Endothelial cell of umbilical vein (primary cell): ENCODE measurements at regions not wholly inside any gene's neighbourhood (a gene's known extent, or its start where the extent isn't known, plus 50 kb on each side); places are given as distances from the start of the nearest gene placed in this dataset.

Experiments
- BruUV-seq: library from RNA; stranded (reverse); fragments of 400-500 nt; replicated peaks from 2 replicates; lab custom pipeline; 2021; lab: Mats Ljungman, UMichigan
- CTCF ChIA-PET: fragments of 300-600, 350-600 bp; sonication (Branson Sonifier 250); formaldehyde crosslinking; loops from one replicate; lab custom pipeline; 2021; ENCODE audit warnings: antibody characterized with exemption, inconsistent platforms; lab: Charles Lee
- POLR2A ChIA-PET: fragments of 300-600, 350-600 bp; sonication (Branson Sonifier 250); formaldehyde crosslinking; loops from one replicate; lab custom pipeline; 2021; ENCODE audit warnings: antibody characterized with exemption, inconsistent platforms; lab: Charles Lee
- DNase-seq: peaks from one replicate; pipeline ENCODE4 v3.0.0-alpha.2; 2011; ENCODE audit warnings: low read depth, low spot score
- FAIRE-seq: peaks from 2 replicates; lab custom pipeline; 2011; peaks lifted over from hg19 to GRCh38; lab: Jason Lieb, UNC
- H2AFZ ChIP-seq: 2 replicates; pipeline ENCODE4 v1.6.0; 2012; ENCODE audit warnings: low read depth, low read length, control low read depth, inconsistent platforms
- H3K27ac ChIP-seq: 2 replicates; pipeline ENCODE4 v1.5.1; 2011; ENCODE audit warnings: low read depth, mild to moderate bottlenecking, control low read depth, low read length, moderate library complexity; ENCODE audit not compliant: insufficient read depth
- H3K27me3 ChIP-seq, 2 experiments: 2 replicates each; pipeline versions ENCODE4 v1.6.0 to v1.6.1; 2011; ENCODE audit warnings: low read length in 2 of 2, mixed read lengths in 1 of 2; ENCODE audit not compliant: control insufficient read depth in 2 of 2, insufficient read depth in 2 of 2
- H3K36me3 ChIP-seq, 2 experiments: 2 replicates in 1 of 2; 3 replicates in 1 of 2; pipeline ENCODE4 v1.5.1; 2011; ENCODE audit warnings: low read length in 2 of 2, mild to moderate bottlenecking in 1 of 2, moderate library complexity in 1 of 2; ENCODE audit not compliant: control insufficient read depth in 2 of 2, insufficient read depth in 2 of 2; ENCODE audit errors: extremely low read depth in 1 of 2
- H3K4me1 ChIP-seq: 3 replicates; pipeline ENCODE4 v1.5.1; 2011; ENCODE audit warnings: mild to moderate bottlenecking, low read length; ENCODE audit not compliant: control insufficient read depth, insufficient read depth; ENCODE audit errors: extremely low read depth
- H3K4me2 ChIP-seq: 2 replicates; pipeline ENCODE4 v1.6.1; 2011; ENCODE audit warnings: low read length, control low read depth, mixed read lengths; ENCODE audit not compliant: insufficient read depth
- H3K4me3 ChIP-seq, 3 experiments: fragments of 200-600 bp in 1 of 3; sonication (generic), shearing (Covaris generic) in 1 of 3; replicated peaks in 1 of 3; 2 replicates each; pipeline ENCODE4 v1.5.1; 2011 to 2016; ENCODE audit warnings: control low read depth in 3 of 3, low read length in 3 of 3, mild to moderate bottlenecking in 2 of 3, inconsistent platforms in 1 of 3, low read depth in 1 of 3, moderate library complexity in 1 of 3; ENCODE audit not compliant: insufficient read depth in 1 of 3
- H3K79me2 ChIP-seq: 2 replicates; pipeline ENCODE4 v1.6.0; 2012; ENCODE audit warnings: low read length, inconsistent platforms; ENCODE audit not compliant: control insufficient read depth, insufficient read depth
- H3K9ac ChIP-seq: replicated peaks from 2 replicates; pipeline ENCODE3; 2011; ENCODE audit warnings: low read length, control low read depth; ENCODE audit not compliant: insufficient read depth; ENCODE audit errors: extremely low read depth
- H3K9me1 ChIP-seq: replicated peaks from 3 replicates; pipeline ENCODE4 v1.6.0; 2011; ENCODE audit warnings: mild to moderate bottlenecking, low read length; ENCODE audit not compliant: control insufficient read depth, insufficient read depth; ENCODE audit errors: extremely low read depth
- H3K9me3 ChIP-seq: replicated peaks from 2 replicates; pipeline ENCODE4 v1.5.1; 2012; ENCODE audit warnings: low read length, inconsistent platforms; ENCODE audit not compliant: control insufficient read depth, insufficient read depth
- H4K20me1 ChIP-seq: replicated peaks from 2 replicates; pipeline ENCODE3; 2011; ENCODE audit warnings: mild to moderate bottlenecking, low read length; ENCODE audit not compliant: control insufficient read depth, insufficient read depth; ENCODE audit errors: extremely low read depth
- CTCF ChIP-seq, 2 donors: IDR thresholded peaks; 1 replicate in 1 of 2; 2 replicates in 1 of 2; pipeline ENCODE4 v1.5.1; 2011; ENCODE audit warnings: low read length in 2 of 2, mild to moderate bottlenecking in 2 of 2, moderate library complexity in 2 of 2, control low read depth in 1 of 2, inconsistent platforms in 1 of 2, low read depth in 1 of 2; ENCODE audit not compliant: insufficient read depth in 1 of 2; ENCODE audit errors: extremely low read depth in 1 of 2
- EZH2 ChIP-seq: IDR thresholded peaks from 2 replicates; pipeline ENCODE4 v1.6.1; 2012; ENCODE audit warnings: borderline replicate concordance, low read depth, mild to moderate bottlenecking, moderate library complexity, low read length, inconsistent platforms; ENCODE audit not compliant: severe bottlenecking
- FOS ChIP-seq: IDR thresholded peaks from 2 replicates; pipeline ENCODE4 v1.6.1; 2011; ENCODE audit warnings: mild to moderate bottlenecking, low read length, moderate library complexity, borderline replicate concordance; ENCODE audit not compliant: insufficient read depth
- GATA2 ChIP-seq: IDR thresholded peaks from 2 replicates; pipeline ENCODE4 v1.7.0; 2011; ENCODE audit warnings: low read depth, mild to moderate bottlenecking, moderate library complexity, mixed read lengths, low read length; ENCODE audit not compliant: insufficient read length, insufficient read depth
- JUN ChIP-seq: IDR thresholded peaks from 2 replicates; pipeline ENCODE4 v1.6.1; 2011; ENCODE audit warnings: borderline replicate concordance, low read depth; ENCODE audit not compliant: insufficient read length, insufficient read depth
- MAX ChIP-seq: IDR thresholded peaks from 2 replicates; pipeline ENCODE4 v1.6.1; 2011; ENCODE audit not compliant: insufficient read depth, insufficient read length
- MYC ChIP-seq: IDR thresholded peaks from one replicate; pipeline ENCODE4 v1.6.1; 2011; ENCODE audit warnings: mild to moderate bottlenecking, low read depth, low read length
- POLR2A ChIP-seq: IDR thresholded peaks from 2 replicates; pipeline ENCODE4 v1.6.1; 2012; ENCODE audit warnings: low read depth, mild to moderate bottlenecking, control low read depth, low read length
- POLR2AphosphoS5 ChIP-seq: IDR thresholded peaks from 2 replicates; pipeline ENCODE4 v1.6.1; 2012; ENCODE audit warnings: low read depth, mild to moderate bottlenecking, control low read depth, low read length, moderate library complexity; ENCODE audit not compliant: insufficient read depth
- dilution Hi-C: fragments of 300-500 bp; cut with MboI; formaldehyde crosslinking; loops from one replicate; pipeline ENCODE4 v1.15.0; 2019; ENCODE audit warnings: low sequenced_read_pairs; ENCODE audit not compliant: extremely low pct_ligation_motif_present
- intact Hi-C: fragments of 100-400 bp; cut with micrococcal nuclease; formaldehyde crosslinking; loops from one replicate; pipeline ENCODE4 v1.10.0; 2022

DNA sequence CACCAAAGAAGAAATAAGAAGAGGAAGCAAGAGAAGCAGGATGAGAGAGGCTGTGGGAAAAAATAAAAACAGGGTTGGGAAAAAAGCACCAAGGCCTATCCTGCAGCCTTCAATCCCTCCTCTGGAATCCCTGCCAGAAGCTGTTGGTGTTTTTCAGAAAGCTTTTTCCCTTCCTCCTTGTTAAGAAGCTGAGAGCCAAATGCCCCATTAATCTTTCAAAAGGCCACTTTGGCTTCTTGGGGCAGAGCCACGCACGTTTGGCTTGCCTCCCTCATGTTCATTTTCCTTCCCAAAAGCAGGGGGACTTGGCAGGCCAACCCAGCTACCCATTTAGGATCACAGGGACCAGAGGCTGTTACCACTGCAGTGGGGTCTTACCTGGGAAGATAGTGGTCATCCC lies 365.3 kb downstream of the NUAK1 start:
- no peaks in the 10 kb centered on the region for H4K20me1 ChIP-seq
- FAIRE-seq (no peak), DNase-seq (no peak)
- no peaks in the 10 kb centered on the region for H3K36me3 ChIP-seq
- no peak overlapping the region for H2AFZ ChIP-seq
- BruUV-seq = no TSS peak
- H3K9ac ChIP-seq = no peak overlapping the region
- no peaks in the 10 kb centered on the region for H3K79me2 ChIP-seq
- H3K27ac ChIP-seq = no peak overlapping the region
- ChIA-PET CTCF (interaction anchor here (2.7 kb wide), 1 partner anchor 363 kb away, joined by 35 read pairs; no protein-coding TSS in a partner anchor), POLR2A (no interaction called here)
- H3K4me2 ChIP-seq = no peak overlapping the region
- TF ChIP-seq FOS (no peak), MAX (no peak), MYC (no peak), POLR2A (no peak), GATA2 (no peak), CTCF (IDR thresholded peaks at IDR 0.05; ENCODE audit: extremely low read depth in 1 of 2, insufficient read depth in 1 of 2, low read depth in 1 of 2, low read length in 2 of 2) (no peak), EZH2 (no peak), JUN (no peak), POLR2AphosphoS5 (no peak)
- intact Hi-C loops = no loop called here
- H3K9me3 ChIP-seq = no peaks in the 10 kb centered on the region
- H3K4me1 ChIP-seq = no peaks in the 10 kb centered on the region
- H3K27me3 ChIP-seq = peaks cover 4 to 18% of the 10 kb centered on the region in 2 experiments
- no peaks in the 10 kb centered on the region for H3K9me1 ChIP-seq
- dilution Hi-C loops = no loop called here
- no peak overlapping the region for H3K4me3 ChIP-seq
